ENCODE measurements at regions not wholly inside any gene's neighbourhood (a gene's known extent, or its start where the extent isn't known, plus 50 kb on each side); places are given as distances from the start of the nearest gene placed in this dataset.

- TF ChIP-seq POLR2AphosphoS5 (IDR thresholded peaks at IDR 0.05; ENCODE audit: low read depth, low read length) (no peak), REST (IDR thresholded peaks at IDR 0.05; ENCODE audit: insufficient read depth in 1 of 2, low read depth in 2 of 2, low read length in 2 of 2) (no peak), TAF1 (IDR thresholded peaks at IDR 0.05; ENCODE audit: borderline replicate concordance, insufficient read depth, low read length) (no peak), SIN3A (IDR thresholded peaks at IDR 0.05; ENCODE audit: borderline replicate concordance, insufficient read depth, low read length) (no peak), FOXP2 (optimal IDR thresholded peaks at IDR 0.05; ENCODE audit: borderline replicate concordance, extremely low read depth, extremely low read length, insufficient read depth) (no peak)
Observed at GRCh38 chr5:129405222-129405621, 54.9 kb upstream of the ADAMTS19 start.

DNA sequence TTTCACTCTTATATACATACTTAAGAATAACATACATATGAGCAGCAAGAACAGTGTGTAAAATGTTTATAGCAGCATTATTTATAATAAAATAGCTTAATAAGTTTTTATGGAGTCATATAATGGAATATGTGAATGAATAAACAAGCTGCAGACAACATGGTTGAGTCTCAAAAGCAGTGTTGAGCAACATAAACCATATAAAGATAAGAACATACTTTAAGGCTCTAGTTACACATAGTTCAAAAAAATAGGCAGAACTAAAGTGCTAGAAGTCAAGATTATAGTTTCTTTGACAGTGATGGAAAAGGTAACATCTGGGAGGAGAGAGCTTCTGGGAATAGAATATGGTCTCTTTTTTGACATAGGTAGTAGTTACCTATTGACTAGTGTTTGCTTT, 53.7 kb upstream of the ADAMTS19 start:
- no peak for TF ChIP-seq SIN3A (IDR thresholded peaks at IDR 0.05; ENCODE audit: borderline replicate concordance, insufficient read depth, low read length)
